ENCODE measurements at regions not wholly inside any gene's neighbourhood (a gene's known extent, or its start where the extent isn't known, plus 50 kb on each side); places are given as distances from the start of the nearest gene placed in this dataset.

DNA sequence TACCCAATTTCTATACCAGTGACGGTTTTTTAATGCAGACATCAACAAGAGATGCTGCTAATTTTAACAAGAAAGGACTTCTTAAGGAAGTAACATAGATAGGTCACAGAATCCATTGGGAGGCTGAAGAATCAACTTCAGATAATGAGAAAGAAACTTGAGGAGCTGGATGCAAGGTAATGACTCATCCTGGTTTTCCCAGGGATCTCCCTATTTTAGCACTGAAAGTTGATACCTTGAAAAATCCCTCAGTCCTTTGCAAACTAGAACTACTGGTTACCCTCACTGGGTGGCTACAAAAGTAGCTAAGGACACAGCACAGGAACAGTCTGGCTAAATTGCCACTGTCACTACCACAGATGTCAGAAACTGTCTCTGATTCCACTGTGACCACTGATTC, 561.9 kb downstream of the FLRT2 start:
- WGBS (ENCODE audit: low lambda C conversion rate) = 4% methylated on average over 1 of the region's 1 CpG
- H3K79me2 ChIP-seq (ENCODE audit: insufficient read depth, low read length) = no peaks in the 10 kb centered on the region
- H4K20me1 ChIP-seq (ENCODE audit: insufficient read depth, low read length) = no peaks in the 10 kb centered on the region
- H2AFZ ChIP-seq (ENCODE audit: low read length) = no peak overlapping the region
- H3K4me1 ChIP-seq (ENCODE audit: insufficient read depth, low read length) = no peaks in the 10 kb centered on the region
- ChIA-PET CTCF (ENCODE audit: low intra/inter-chr PET ratio, low total read pairs) (no interaction called here), POLR2A (no interaction called here)
- no peak for TF ChIP-seq ZNF251 (CRISPR knock-in tag; IDR thresholded peaks at IDR 0.05)
- TF ChIP-seq KDM5A (IDR thresholded peaks at IDR 0.05; ENCODE audit: borderline replicate concordance, low read length) = no peak
- TF ChIP-seq POLR2AphosphoS5 (IDR thresholded peaks at IDR 0.05; ENCODE audit: low read depth, low read length) = no peak
- TF ChIP-seq ZNF747 (CRISPR knock-in tag; IDR thresholded peaks at IDR 0.05; ENCODE audit: borderline replicate concordance) = no peak
- TF ChIP-seq ZFX (CRISPR knock-in tag; IDR thresholded peaks at IDR 0.05; ENCODE audit: low read depth) = no peak
- no peaks in the 10 kb centered on the region for H3K36me3 ChIP-seq (replicated peaks in 1 of 2; ENCODE audit: control insufficient read depth in 1 of 2, insufficient read depth in 2 of 2, low read length in 2 of 2)
- no peak overlapping the region for H3K9ac ChIP-seq (ENCODE audit: insufficient read depth, low read depth, low read length)
- in situ Hi-C loops (cut with HindIII; ENCODE audit: extremely low pct_ligation_motif_present, low pct_unique_long_range_greater_than_20kb) = no loop called here
- H3K4me3 ChIP-seq (replicated peaks in 1 of 3; ENCODE audit: insufficient read depth in 1 of 3, low read depth in 2 of 3, low read length in 3 of 3) = no peak overlapping the region
- H3K27ac ChIP-seq (ENCODE audit: extremely low read length, insufficient read depth, low read length) = no peak overlapping the region
- ATAC-seq (no peak), DNase-seq (ENCODE audit: low spot score) (no peak), FAIRE-seq (no peak)
- no TSS peak for BruUV-seq (replicated peaks)
- H3K27me3 ChIP-seq (ENCODE audit: control insufficient read depth in 1 of 2, insufficient read depth in 2 of 2, low read length in 2 of 2) = no peaks in the 10 kb centered on the region
- H3K4me2 ChIP-seq (ENCODE audit: low read depth, low read length) = no peak overlapping the region
- intact Hi-C loops (cut with micrococcal nuclease; ENCODE audit: unreplicated experiment) = no loop called here
- peaks cover 74% of the 10 kb centered on the region for H3K9me3 ChIP-seq (ENCODE audit: low read length)

- no peak for FAIRE-seq
- H3K79me2 ChIP-seq (ENCODE audit: insufficient read depth, low read length) = no peaks in the 10 kb centered on the region
- no peak for DNase-seq (ENCODE audit: low spot score)
- H3K9ac ChIP-seq (ENCODE audit: insufficient read depth, low read depth, low read length) = no peak overlapping the region
- intact Hi-C loops (cut with micrococcal nuclease; ENCODE audit: unreplicated experiment) = loop anchor here (2.0 kb wide), 1 partner anchor 33 kb away; no protein-coding TSS in a partner anchor
- H4K20me1 ChIP-seq (ENCODE audit: insufficient read depth, low read length) = no peaks in the 10 kb centered on the region
- POLR2A ChIA-PET = no interaction called here
- no peaks in the 10 kb centered on the region for H3K27me3 ChIP-seq (ENCODE audit: control insufficient read depth in 1 of 2, insufficient read depth in 2 of 2, low read length in 2 of 2)
- H3K4me1 ChIP-seq (ENCODE audit: insufficient read depth, low read length) = no peaks in the 10 kb centered on the region
- H3K4me2 ChIP-seq (ENCODE audit: low read depth, low read length) = no peak overlapping the region
- H3K27ac ChIP-seq (ENCODE audit: extremely low read length, insufficient read depth, low read length) = no peak overlapping the region
- TF ChIP-seq SRSF4 (IDR thresholded peaks at IDR 0.05; ENCODE audit: low read depth, low read length, poor library complexity, severe bottlenecking) = no peak
- no peak for TF ChIP-seq ZNF501 (CRISPR knock-in tag; IDR thresholded peaks at IDR 0.05)
- TF ChIP-seq WIZ (CRISPR knock-in tag; IDR thresholded peaks at IDR 0.05) = no peak
- TF ChIP-seq FOXA1 (IDR thresholded peaks at IDR 0.05) = no peak
- TF ChIP-seq FOXA1 (CRISPR knock-in tag; IDR thresholded peaks at IDR 0.05) = no peak
- in situ Hi-C loops (cut with HindIII; ENCODE audit: extremely low pct_ligation_motif_present, low pct_unique_long_range_greater_than_20kb) = no loop called here
- no peak for ATAC-seq
- CTCF ChIA-PET (ENCODE audit: low intra/inter-chr PET ratio, low total read pairs) = no interaction called here
- H3K4me3 ChIP-seq (replicated peaks in 1 of 3; ENCODE audit: insufficient read depth in 1 of 3, low read depth in 2 of 3, low read length in 3 of 3) = no peak overlapping the region
- WGBS (ENCODE audit: low lambda C conversion rate) = 0% methylated on average over 1 of the region's 1 CpG
- no TSS peak for BruUV-seq (replicated peaks)
- peaks cover 83% of the 10 kb centered on the region for H3K9me3 ChIP-seq (ENCODE audit: low read length)
- no peaks in the 10 kb centered on the region for H3K36me3 ChIP-seq (replicated peaks in 1 of 2; ENCODE audit: control insufficient read depth in 1 of 2, insufficient read depth in 2 of 2, low read length in 2 of 2)
- no peak overlapping the region for H2AFZ ChIP-seq (ENCODE audit: low read length)
Measured at GRCh38 chr14:86088156-86088555, 558.2 kb downstream of the FLRT2 start.
